Suprapubic skin (tissue), 3 donors: ENCODE measurements at regions not wholly inside any gene's neighbourhood (a gene's known extent, or its start where the extent isn't known, plus 50 kb on each side); places are given as distances from the start of the nearest gene placed in this dataset.

Experiments
- POLR2A ChIP-seq, 2 donors: fragments of 450-650 bp; IDR thresholded peaks; one replicate each; pipeline ENCODE4 v1.6.1; 2017; ENCODE audit warnings: antibody characterized with exemption in 2 of 2, mild to moderate bottlenecking in 2 of 2, moderate library complexity in 2 of 2
- TF ChIP-seq, protein P1 (sequence below), 2 donors: fragments of 200-600 bp in 1 of 2; fragments of 450-650 bp in 1 of 2; sonication (generic) in 1 of 2; IDR thresholded peaks; one replicate each; pipeline ENCODE4 v1.5.1; 2016 to 2019; ENCODE audit warnings: antibody characterized with exemption in 2 of 2, mild to moderate bottlenecking in 1 of 2, moderate library complexity in 1 of 2

DNA sequence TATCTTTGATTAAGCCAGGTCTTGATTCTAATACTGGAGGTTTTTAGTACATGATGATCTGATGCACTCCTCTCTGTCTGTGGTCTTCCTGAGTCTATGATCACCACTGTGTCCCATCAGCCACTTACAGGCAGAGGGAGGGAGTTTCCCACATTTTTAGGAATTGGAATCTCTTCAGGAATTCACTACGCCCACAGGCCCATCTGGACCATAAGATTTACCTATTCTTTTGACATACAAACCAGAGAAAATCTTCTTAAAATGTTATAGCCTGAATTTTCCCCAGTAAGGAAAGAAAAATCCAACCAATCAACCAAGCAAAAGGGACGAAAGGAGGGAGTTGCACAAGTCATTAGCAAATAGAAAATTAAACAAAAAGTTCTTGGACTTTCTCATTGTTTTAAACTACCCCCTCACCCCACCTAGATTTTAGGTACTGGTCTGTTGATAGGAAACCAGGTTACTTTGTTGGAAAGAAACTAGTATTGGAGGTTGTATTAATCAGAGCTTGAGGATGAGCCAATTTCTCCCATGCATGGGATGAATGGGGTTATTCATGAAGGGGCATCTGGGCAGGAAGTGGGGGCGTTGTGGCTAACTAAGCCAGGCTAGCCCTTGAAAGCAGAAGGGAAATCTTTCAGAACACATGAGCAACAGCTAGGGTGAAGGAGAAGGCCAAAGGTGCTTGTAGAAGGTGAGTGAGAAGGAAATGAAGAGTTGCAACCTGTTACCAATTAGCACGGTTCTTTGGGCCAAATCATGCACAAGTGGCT, 328.2 kb upstream of the MEX3C start:
- TF ChIP-seq, protein P1, sequence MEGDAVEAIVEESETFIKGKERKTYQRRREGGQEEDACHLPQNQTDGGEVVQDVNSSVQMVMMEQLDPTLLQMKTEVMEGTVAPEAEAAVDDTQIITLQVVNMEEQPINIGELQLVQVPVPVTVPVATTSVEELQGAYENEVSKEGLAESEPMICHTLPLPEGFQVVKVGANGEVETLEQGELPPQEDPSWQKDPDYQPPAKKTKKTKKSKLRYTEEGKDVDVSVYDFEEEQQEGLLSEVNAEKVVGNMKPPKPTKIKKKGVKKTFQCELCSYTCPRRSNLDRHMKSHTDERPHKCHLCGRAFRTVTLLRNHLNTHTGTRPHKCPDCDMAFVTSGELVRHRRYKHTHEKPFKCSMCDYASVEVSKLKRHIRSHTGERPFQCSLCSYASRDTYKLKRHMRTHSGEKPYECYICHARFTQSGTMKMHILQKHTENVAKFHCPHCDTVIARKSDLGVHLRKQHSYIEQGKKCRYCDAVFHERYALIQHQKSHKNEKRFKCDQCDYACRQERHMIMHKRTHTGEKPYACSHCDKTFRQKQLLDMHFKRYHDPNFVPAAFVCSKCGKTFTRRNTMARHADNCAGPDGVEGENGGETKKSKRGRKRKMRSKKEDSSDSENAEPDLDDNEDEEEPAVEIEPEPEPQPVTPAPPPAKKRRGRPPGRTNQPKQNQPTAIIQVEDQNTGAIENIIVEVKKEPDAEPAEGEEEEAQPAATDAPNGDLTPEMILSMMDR (IDR thresholded peaks at IDR 0.05) = no peak
- no peak for TF ChIP-seq POLR2A (IDR thresholded peaks at IDR 0.05)
